Naive thymus-derived CD4-positive, alpha-beta T cell (primary cell): ENCODE measurements at regions not wholly inside any gene's neighbourhood (a gene's known extent, or its start where the extent isn't known, plus 50 kb on each side); places are given as distances from the start of the nearest gene placed in this dataset.

ENCODE experiments used
- ATAC-seq: fragments of 150-1000 bp; cut with Tn5 transposase; 2 replicates; pipeline ENCODE4 v1.10.0; 2021; ENCODE audit warnings: mild to moderate bottlenecking, moderate library complexity
- CTCF ChIA-PET: fragments of 350-600 bp; sonication (Branson Sonifier 250); formaldehyde crosslinking; loops from one replicate; lab custom pipeline; 2021; ENCODE audit warnings: antibody characterized with exemption; lab: Charles Lee
- POLR2A ChIA-PET: fragments of 350-600 bp; sonication (Branson Sonifier 250); formaldehyde crosslinking; loops from one replicate; lab custom pipeline; 2021; ENCODE audit warnings: antibody characterized with exemption, inconsistent platforms; lab: Charles Lee
- DNase-seq, 9 donors: peaks; one replicate each; pipeline versions ENCODE4 v3.0.0 to v3.0.0-alpha.2; 2020 to 2022; ENCODE audit warnings: mixed read lengths in 1 of 9
- H3K27ac ChIP-seq: one replicate; pipeline ENCODE4 v1.7.0; 2013; ENCODE audit warnings: mild to moderate bottlenecking, low read depth, low read length, moderate library complexity
- H3K27me3 ChIP-seq, 2 donors: one replicate each; pipeline ENCODE4 v1.7.0; 2013; ENCODE audit warnings: low read length in 2 of 2, mild to moderate bottlenecking in 2 of 2, moderate library complexity in 2 of 2; ENCODE audit not compliant: control insufficient read depth in 2 of 2, insufficient read depth in 2 of 2
- H3K36me3 ChIP-seq, 3 experiments: 1 replicate in 2 of 3; 2 replicates in 1 of 3; pipeline ENCODE4 v1.7.0; 2013; ENCODE audit warnings: low read length in 3 of 3, mild to moderate bottlenecking in 3 of 3, moderate library complexity in 1 of 3; ENCODE audit not compliant: insufficient read depth in 3 of 3, control insufficient read depth in 2 of 3
- H3K4me1 ChIP-seq, 2 donors: one replicate each; pipeline ENCODE4 v1.7.0; 2013; ENCODE audit warnings: low read length in 2 of 2, mild to moderate bottlenecking in 2 of 2, moderate library complexity in 1 of 2; ENCODE audit not compliant: control insufficient read depth in 2 of 2, insufficient read depth in 2 of 2
- H3K4me3 ChIP-seq: 2 replicates; pipeline ENCODE4 v1.7.0; 2013; ENCODE audit warnings: mild to moderate bottlenecking, low read length
- H3K9me3 ChIP-seq, 3 experiments: 1 replicate in 2 of 3; 2 replicates in 1 of 3; pipeline ENCODE4 v1.7.0; 2013; ENCODE audit warnings: low read length in 3 of 3; ENCODE audit not compliant: control insufficient read depth in 2 of 3
- H3K27ac Mint-ChIP-seq, 9 donors: one replicate each; pipeline ENCODE4 v1.8.0; 2020 to 2022; ENCODE audit warnings: mixed read lengths in 9 of 9, mild to moderate bottlenecking in 8 of 9, moderate library complexity in 5 of 9, inconsistent platforms in 2 of 9
- H3K27me3 Mint-ChIP-seq, 5 donors: one replicate each; pipeline ENCODE4 v1.8.0; 2021 to 2022; ENCODE audit warnings: mixed read lengths in 5 of 5, mild to moderate bottlenecking in 1 of 5
- H3K36me3 Mint-ChIP-seq, 5 donors: one replicate each; pipeline ENCODE4 v1.8.0; 2020 to 2022; ENCODE audit warnings: mixed read lengths in 5 of 5, mild to moderate bottlenecking in 3 of 5, inconsistent platforms in 1 of 5
- H3K4me1 Mint-ChIP-seq, 7 donors: one replicate each; pipeline ENCODE4 v1.8.0; 2020 to 2022; ENCODE audit warnings: mixed read lengths in 7 of 7, mild to moderate bottlenecking in 3 of 7, inconsistent platforms in 1 of 7
- H3K4me3 Mint-ChIP-seq, 10 donors: one replicate each; pipeline ENCODE4 v1.8.0; 2020 to 2022; ENCODE audit warnings: mild to moderate bottlenecking in 10 of 10, mixed read lengths in 10 of 10, moderate library complexity in 6 of 10, inconsistent platforms in 2 of 10
- H3K9me3 Mint-ChIP-seq, 11 donors: one replicate each; pipeline ENCODE4 v1.8.0; 2020 to 2022; ENCODE audit warnings: mixed read lengths in 11 of 11, mild to moderate bottlenecking in 4 of 11, inconsistent platforms in 1 of 11, moderate library complexity in 1 of 11
- intact Hi-C, 2 donors: fragments of 100-400 bp; cut with micrococcal nuclease; formaldehyde crosslinking; loops; one replicate each; pipeline ENCODE4 v1.15.1; 2023

DNA sequence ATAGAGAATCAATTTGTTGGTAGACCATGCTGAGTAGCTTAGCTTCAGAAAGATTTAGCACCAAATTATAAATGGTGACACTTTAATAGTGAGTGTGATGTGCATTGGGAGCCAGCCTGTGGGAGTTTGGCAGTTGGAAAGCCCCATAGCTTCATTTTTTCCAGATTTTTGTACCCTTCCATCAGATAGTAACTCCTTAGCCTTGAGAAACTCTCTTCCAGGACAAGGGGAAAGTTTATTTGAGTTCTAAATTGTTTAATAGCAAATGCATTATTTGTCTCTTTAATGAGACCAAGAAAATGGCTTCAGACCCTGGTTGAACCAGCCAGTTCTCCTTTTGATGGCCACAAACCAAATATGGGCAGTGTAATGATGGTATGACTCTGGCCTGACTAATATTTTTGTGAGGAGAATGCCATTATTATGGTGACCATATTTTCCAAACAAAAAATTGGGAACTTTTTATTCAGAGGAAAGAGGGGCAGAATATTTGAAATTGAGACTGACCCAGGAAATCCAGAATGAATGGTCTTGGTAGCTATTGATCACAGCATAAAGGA lies 49.8 kb downstream of the PLCE1 start:
- no peaks in the 10 kb centered on the region for H3K36me3 ChIP-seq
- CTCF ChIA-PET = no interaction called here
- intact Hi-C loops = no loop called here
- no peak overlapping the region for H3K27ac Mint-ChIP-seq
- H3K4me3 Mint-ChIP-seq = no peak overlapping the region
- peaks cover 0 to 3% (median 0%) of the 10 kb centered on the region in 11 donors for H3K9me3 Mint-ChIP-seq
- POLR2A ChIA-PET = no interaction called here
- H3K4me1 Mint-ChIP-seq = no peaks in the 10 kb centered on the region
- H3K27ac ChIP-seq = no peak overlapping the region
- ATAC-seq (no peak), DNase-seq (no peak)
- no peaks in the 10 kb centered on the region for H3K27me3 ChIP-seq
- no peaks in the 10 kb centered on the region for H3K9me3 ChIP-seq
- H3K4me1 ChIP-seq = no peaks in the 10 kb centered on the region
- H3K27me3 Mint-ChIP-seq = peaks cover 0 to 17% (median 8%) of the 10 kb centered on the region in 5 donors
- no peak overlapping the region for H3K4me3 ChIP-seq
- H3K36me3 Mint-ChIP-seq = no peaks in the 10 kb centered on the region

DNA sequence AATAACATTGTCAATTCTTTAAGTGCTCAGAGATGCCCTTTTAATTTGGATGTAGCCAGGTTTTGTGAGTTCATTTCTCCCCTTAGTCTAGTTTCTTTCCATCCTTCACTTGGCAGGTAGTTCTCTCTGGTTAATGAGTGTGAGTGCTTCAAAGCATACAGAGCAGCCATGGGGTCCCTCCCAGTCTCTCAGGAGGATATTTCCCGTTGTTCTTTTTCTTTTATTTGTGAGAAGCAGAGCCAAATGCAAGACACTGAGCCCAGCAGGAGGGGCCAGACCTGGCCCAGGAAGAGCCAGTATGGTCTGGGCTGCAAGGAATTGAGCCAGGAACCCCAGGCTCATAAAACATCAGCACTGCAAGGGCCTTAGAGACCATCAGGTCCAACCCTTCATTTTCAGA lies 52.4 kb downstream of the PLCE1 start:
- H3K27me3 Mint-ChIP-seq = peaks cover 0 to 30% (median 11%) of the 10 kb centered on the region in 5 donors

GRCh38 chr10:94047293-94047692 lies 53.6 kb downstream of the PLCE1 start:
- no peaks in the 10 kb centered on the region for H3K4me1 Mint-ChIP-seq
- H3K4me1 ChIP-seq = no peaks in the 10 kb centered on the region
- H3K36me3 Mint-ChIP-seq = no peaks in the 10 kb centered on the region
- peaks cover 2 to 28% (median 7%) of the 10 kb centered on the region in 5 donors for H3K27me3 Mint-ChIP-seq
- POLR2A ChIA-PET = no interaction called here
- H3K27ac ChIP-seq = no peak overlapping the region
- H3K27ac Mint-ChIP-seq = no peak overlapping the region
- H3K9me3 ChIP-seq = no peaks in the 10 kb centered on the region
- intact Hi-C loops = no loop called here
- CTCF ChIA-PET = no interaction called here
- peaks cover 0 to 5% (median 0%) of the 10 kb centered on the region in 11 donors for H3K9me3 Mint-ChIP-seq
- H3K27me3 ChIP-seq = no peaks in the 10 kb centered on the region
- no peak overlapping the region for H3K4me3 Mint-ChIP-seq
- no peak overlapping the region for H3K4me3 ChIP-seq
- H3K36me3 ChIP-seq = no peaks in the 10 kb centered on the region
- ATAC-seq = no peak
- DNase-seq = no peak

More for the DNA sequence above, 52.4 kb downstream of the PLCE1 start:
- H3K4me1 Mint-ChIP-seq = no peaks in the 10 kb centered on the region
- Histone ChIP-seq H3K4me3 (no peak overlapping the region), H3K36me3 (no peaks in the 10 kb centered on the region), H3K27me3 (no peaks in the 10 kb centered on the region), H3K4me1 (no peaks in the 10 kb centered on the region), H3K9me3 (no peaks in the 10 kb centered on the region), H3K27ac (no peak overlapping the region)
- CTCF ChIA-PET = no interaction called here
- intact Hi-C loops = no loop called here
- POLR2A ChIA-PET = no interaction called here
- ATAC-seq (no peak), DNase-seq (no peak)
- H3K27ac Mint-ChIP-seq = no peak overlapping the region
- peaks cover 0 to 5% (median 0%) of the 10 kb centered on the region in 11 donors for H3K9me3 Mint-ChIP-seq
- H3K36me3 Mint-ChIP-seq = no peaks in the 10 kb centered on the region
- H3K4me3 Mint-ChIP-seq = no peak overlapping the region

GRCh38 chr10:94049911-94050310 lies 56.2 kb downstream of the PLCE1 start:
- no peaks in the 10 kb centered on the region for H3K4me1 ChIP-seq
- no peaks in the 10 kb centered on the region for H3K36me3 Mint-ChIP-seq
- CTCF ChIA-PET = no interaction called here

GRCh38 chr10:94052281-94052680 lies 58.5 kb downstream of the PLCE1 start:
- H3K4me3 ChIP-seq = no peak overlapping the region
- H3K27ac Mint-ChIP-seq = no peak overlapping the region
- DNase-seq = no peak
- H3K36me3 Mint-ChIP-seq = no peaks in the 10 kb centered on the region
- H3K27ac ChIP-seq = no peak overlapping the region
- no peaks in the 10 kb centered on the region for H3K9me3 ChIP-seq
- H3K36me3 ChIP-seq = no peaks in the 10 kb centered on the region
- H3K9me3 Mint-ChIP-seq = peaks cover 0 to 5% (median 0%) of the 10 kb centered on the region in 11 donors
- no peaks in the 10 kb centered on the region for H3K4me1 Mint-ChIP-seq
- no peaks in the 10 kb centered on the region for H3K27me3 ChIP-seq
- ATAC-seq = no peak
- peaks cover 0 to 16% (median 7%) of the 10 kb centered on the region in 5 donors for H3K27me3 Mint-ChIP-seq
- H3K4me1 ChIP-seq = no peaks in the 10 kb centered on the region
- intact Hi-C loops = no loop called here
- ChIA-PET CTCF (no interaction called here), POLR2A (no interaction called here)
- no peak overlapping the region for H3K4me3 Mint-ChIP-seq

More at GRCh38 chr10:94049911-94050310, 56.2 kb downstream of the PLCE1 start:
- no peaks in the 10 kb centered on the region for H3K36me3 ChIP-seq
- H3K4me3 ChIP-seq = no peak overlapping the region
- Mint-ChIP-seq H3K4me1 (no peaks in the 10 kb centered on the region), H3K27me3 (peaks cover 2 to 16% (median 7%) of the 10 kb centered on the region in 5 donors), H3K4me3 (no peak overlapping the region), H3K9me3 (peaks cover 0 to 5% (median 0%) of the 10 kb centered on the region in 11 donors), H3K27ac (no peak overlapping the region)
- no peak overlapping the region for H3K27ac ChIP-seq
- no peak for DNase-seq
- intact Hi-C loops = no loop called here
- no peaks in the 10 kb centered on the region for H3K9me3 ChIP-seq
- POLR2A ChIA-PET = no interaction called here
- no peaks in the 10 kb centered on the region for H3K27me3 ChIP-seq
- no peak for ATAC-seq

GRCh38 chr10:94052866-94053791 lies 59.4 kb downstream of the PLCE1 start:
- no peak for DNase-seq
- H3K9me3 Mint-ChIP-seq = peaks cover 0 to 5% (median 0%) of the 10 kb centered on the region in 11 donors
- no peak overlapping the region for H3K27ac ChIP-seq
- no peaks in the 10 kb centered on the region for H3K4me1 Mint-ChIP-seq
- intact Hi-C loops = no loop called here
- H3K36me3 ChIP-seq = no peaks in the 10 kb centered on the region
- ChIA-PET POLR2A (no interaction called here), CTCF (no interaction called here)
- no peaks in the 10 kb centered on the region for H3K4me1 ChIP-seq
- no peaks in the 10 kb centered on the region for H3K9me3 ChIP-seq
- H3K27me3 Mint-ChIP-seq = peaks cover 0 to 16% (median 7%) of the 10 kb centered on the region in 5 donors
- ATAC-seq = no peak
- H3K36me3 Mint-ChIP-seq = no peaks in the 10 kb centered on the region
- no peak overlapping the region for H3K4me3 Mint-ChIP-seq
- no peak overlapping the region for H3K27ac Mint-ChIP-seq
- no peaks in the 10 kb centered on the region for H3K27me3 ChIP-seq
- H3K4me3 ChIP-seq = no peak overlapping the region
